Hematopoietic multipotent progenitor cell (in vitro differentiated cells): ENCODE measurements at regions not wholly inside any gene's neighbourhood (a gene's known extent, or its start where the extent isn't known, plus 50 kb on each side); places are given as distances from the start of the nearest gene placed in this dataset.

Experiments
- DNase-seq, 3 donors: peaks; one replicate each; pipeline ENCODE4 v3.0.0-alpha.2; 2011 to 2015; ENCODE audit warnings: low read depth in 2 of 3, low spot score in 2 of 3

DNA sequence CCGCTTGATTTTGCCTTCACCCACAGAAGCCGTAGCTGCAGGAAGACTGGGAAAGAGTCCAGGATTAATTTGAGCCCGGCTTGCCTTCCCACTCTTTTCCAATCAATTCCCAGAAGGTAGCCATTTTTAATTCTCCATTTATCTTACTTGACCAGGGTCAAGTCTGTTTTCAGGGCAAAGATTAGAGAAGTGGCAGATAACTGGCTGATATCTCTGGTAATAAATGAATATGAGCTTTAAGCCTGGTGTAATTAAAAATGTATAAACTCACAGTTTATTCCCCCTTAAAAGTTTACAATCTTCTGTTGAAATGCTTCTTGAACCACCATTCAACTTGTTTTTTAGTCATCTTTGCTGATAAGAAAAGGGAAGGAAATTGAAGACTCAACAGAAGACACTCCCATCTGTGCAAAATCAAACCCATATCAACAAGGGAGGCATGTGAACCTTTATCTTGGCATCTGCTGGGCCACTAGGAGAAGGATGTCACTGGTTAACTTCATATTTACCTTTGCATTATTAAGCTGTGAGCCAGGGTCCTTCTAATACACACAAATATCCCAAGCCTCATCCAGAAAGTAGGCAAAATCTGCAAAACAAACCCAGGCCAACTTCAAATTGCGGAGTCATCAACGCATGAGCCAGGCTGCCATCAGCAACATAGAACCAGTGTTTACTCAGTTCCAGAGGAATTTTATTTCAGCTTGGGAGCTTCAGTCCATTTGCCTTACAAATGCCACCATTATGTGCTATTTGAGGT lies 314.6 kb upstream of the MAF start:
- DNase-seq = no peak

DNA sequence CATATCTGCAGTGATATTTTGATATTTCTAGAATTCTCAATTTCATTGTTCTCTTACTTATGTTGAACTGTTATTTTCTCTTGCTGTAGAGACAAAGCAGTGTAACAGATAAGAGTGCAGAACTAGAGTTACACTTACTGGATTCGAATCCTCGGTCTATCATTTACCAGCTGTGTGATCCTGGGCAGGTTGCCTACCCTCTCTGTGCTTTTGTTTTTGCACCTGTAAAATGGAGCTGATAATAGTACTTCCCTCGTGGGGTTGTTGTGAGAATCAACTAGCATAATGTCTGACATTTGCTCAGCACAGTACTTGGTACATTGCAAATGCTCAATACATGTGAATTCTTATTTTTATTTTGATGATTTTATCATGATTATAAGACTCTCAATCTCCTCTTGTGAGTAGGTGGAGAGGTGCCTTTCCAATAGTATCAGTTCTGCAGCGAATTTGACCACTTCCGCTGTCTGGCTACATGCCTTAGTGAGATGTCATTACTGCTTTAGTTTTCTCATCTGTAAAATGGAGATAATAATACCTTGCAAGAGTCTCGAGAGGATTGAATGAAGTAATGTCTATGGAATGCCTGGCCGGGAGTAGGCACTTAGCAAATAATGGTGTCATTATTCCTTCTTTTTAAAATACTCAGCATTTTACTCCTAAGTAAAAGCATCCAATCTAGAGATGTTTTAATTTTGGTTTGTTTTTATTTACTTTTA lies 312.2 kb upstream of the MAF start:
- no peak for DNase-seq

DNA sequence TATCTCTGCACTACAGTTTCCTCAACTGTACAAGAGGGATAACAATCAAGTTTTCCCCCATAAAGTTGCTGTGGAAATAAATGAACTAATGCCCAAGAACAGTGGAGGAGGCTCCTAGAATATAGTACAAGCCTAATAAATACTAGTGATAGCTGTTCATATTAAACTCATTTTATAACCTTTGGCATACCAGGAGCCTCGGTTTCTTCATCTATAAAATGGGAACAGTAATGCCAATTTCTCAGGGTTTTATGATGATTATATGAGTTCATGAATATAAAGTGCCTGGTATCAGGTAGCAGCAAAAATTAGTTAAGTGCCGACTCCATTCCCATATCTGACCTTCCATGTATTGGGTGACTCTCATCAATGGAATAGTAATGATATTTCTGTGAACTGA lies 311.1 kb upstream of the MAF start:
- DNase-seq = no peak

DNA sequence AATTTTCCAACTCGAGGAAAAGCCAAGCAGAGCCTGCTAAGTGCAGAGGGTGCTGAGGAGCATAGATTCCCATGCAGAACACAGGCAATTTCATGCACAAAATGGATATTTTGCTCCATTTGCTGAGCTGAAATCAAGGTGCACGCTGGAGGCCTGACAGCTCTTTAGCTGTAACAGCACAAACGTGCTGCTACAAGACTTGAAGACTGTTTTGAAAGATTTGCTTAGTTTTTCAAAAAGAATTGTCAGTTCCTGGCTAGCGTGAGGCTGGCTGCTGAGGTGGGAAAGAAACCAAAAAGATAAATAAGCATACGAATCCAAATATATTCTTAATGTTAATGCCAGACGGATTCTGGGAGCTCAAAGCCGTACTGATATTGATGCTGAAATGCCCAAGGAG lies 309.0 kb upstream of the MAF start:
- DNase-seq = no peak

DNA sequence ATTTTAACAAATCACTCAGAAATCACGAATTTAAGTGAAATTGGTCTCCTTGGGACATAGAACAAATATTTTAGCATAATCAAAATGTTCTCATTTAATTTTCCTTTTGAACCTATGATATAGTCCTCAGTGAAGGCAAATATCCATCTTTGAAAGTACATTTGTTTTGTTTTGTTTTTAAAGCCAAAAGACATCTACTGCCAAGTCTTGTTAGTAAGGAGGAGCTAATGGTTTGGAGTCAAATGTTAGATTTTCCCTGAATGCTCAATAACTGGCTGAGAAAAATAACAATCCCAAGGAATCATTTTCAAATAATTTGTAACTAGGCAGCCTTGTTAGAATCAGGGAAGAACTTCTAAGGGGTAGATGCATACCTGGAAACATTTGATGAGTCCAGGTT lies 302.9 kb upstream of the MAF start:
- no peak for DNase-seq

DNA sequence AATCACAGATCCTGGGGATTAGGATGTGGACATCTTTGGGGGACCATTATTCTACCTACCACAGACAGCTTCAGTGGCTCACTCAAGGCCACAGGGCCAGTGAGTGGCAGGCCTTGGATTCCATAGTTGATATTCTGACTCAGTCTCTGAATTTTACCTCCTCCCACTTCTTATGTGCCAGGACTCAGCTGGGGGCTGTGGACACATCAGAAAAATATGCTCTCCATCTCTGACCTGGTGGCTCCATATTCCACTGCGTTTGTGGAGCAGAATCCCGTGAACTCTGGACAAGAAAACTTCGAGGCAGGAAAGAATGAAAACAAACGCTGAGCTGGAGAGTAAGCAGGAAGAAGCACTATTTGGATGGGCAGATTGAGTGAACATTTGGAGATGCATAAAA lies 301.8 kb upstream of the MAF start:
- DNase-seq = no peak

DNA sequence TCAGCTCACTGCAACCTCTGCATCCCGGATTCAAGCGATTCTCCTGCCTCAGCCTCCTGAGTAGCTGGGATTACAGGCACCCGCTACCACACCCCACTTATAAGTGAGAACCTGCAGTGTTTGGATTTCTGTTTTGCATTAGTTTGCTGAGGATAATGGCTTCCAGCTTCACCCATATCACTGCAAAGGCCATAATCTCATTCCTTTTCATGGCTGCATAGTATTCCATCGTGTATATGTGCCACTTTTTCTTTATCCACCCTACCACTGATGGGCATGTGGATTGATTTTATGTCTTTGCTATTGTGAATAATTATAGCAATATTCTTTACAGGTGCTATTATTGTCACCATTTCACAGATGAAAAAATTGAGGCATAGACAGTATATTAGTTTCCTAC lies 301.0 kb upstream of the MAF start:
- no peak for DNase-seq

DNA sequence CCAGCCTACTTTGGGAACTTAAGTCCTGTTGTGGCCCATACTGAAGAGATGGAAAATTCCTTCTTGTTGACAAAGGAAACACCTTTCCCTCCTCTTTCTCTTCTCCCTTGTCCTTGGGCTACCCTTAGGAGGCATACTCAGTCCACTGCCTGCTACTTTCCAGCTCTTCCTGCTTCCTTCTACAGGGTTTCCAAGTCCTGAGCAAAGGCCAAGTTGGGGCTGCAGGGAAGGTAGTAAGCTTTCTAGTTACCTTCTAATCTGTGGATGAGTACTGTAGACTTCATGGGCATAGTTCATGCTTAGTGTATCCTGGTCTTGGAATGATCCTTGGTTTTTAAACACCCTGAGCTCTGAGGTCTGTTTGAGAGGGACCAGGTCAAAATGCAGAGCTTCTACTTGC lies 299.2 kb upstream of the MAF start:
- DNase-seq = no peak

DNA sequence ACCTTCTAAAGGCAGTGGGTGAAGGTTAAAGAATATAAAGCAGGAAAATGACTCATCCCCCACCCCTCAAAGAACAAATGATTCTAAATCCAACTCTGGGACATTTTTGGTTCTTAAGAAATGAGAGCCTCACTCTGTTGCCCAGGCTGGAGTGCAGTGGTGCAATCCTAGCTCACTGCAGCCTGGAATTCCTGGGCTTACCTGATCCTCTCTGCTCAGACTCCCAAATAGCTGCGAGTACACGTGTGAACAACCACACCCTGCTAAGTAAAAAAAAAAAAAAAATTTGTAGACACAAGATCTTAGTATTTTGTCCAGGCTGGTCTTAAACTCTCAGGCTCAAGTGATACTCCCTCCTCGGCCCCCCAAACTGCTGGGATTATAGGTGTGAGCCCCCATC lies 298.8 kb upstream of the MAF start:
- no peak for DNase-seq

DNA sequence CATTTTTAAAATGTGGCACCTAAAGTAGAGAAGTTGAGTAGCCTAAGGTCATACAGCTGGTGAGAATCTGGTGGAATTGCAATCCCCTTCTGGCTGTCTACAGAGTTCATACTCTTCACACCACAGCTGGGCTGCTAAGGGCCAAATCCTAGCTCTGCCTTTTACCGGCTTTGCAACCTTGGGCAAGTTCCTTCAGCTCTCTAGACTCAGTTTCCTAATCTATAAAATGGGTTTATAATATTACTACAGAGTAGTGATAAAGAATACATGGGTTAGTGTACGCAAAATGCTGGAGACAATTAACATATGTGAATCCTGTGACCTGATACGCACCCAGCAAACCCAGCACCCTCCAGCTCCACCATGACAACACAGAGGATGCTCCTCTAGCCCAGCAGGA lies 298.2 kb upstream of the MAF start:
- no peak for DNase-seq

DNA sequence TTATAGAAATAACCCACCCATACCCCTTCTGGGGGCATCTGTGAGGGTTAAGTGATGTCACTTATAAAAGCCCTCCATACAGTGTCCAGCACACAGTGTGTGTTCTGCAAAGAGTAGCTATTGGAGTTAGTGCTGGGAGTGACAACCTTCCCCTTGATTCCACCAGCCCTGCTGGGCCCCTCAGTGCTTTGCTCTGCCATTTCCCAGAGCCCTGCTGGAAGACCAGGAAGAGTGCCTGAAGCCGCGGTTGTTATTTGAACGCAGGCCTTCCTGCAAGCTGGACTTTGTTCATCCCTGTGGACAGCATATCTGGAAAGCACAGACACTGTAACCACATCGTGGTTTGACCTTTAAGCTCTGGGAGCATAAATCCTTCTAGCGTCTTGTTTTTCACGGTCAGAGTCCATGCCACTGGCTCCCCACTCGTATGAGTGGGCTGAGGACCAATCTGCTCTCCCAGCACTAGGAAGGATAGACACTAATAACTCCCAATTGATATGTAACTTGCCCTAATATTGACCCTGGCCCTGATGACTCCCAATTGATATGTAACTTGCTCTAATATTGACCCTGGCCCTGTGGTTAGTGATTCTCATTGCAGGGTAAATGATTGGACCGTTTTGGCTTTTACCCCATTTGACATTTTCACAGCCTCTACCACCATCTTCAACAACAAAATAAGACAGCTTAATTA lies 297.1 kb upstream of the MAF start:
- no peak for DNase-seq

DNA sequence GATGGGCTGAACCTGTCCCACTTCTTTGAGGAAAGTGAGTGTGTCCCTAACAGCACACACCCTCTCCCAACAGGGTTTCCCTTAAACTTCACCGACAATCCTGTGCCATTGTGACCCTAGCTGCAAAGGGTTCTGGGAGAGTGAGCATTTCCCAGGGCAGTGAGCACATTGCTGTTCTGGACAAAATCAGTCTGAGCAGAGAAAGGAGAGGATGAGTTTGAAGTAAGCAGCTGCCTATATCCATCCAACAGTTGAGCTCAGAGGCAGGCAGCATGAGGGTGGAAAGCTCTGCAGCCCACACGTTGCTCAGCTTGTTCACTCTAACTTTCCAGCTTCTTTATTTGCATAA lies 296.5 kb upstream of the MAF start:
- no peak for DNase-seq

DNA sequence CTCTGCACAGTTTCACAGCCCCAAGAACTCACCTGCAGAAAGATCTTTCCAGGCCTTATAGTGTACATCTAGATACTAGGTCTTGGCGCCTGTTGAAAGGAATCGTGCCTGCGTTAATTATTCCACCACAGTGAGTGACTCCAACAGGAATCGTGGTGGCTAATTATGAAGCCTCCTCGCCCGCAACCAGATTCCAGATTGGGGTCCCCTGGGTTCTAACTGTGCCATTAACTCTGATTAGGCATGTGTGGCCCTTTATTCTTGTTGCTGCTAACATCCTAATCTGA lies 295.3 kb upstream of the MAF start:
- no peak for DNase-seq

DNA sequence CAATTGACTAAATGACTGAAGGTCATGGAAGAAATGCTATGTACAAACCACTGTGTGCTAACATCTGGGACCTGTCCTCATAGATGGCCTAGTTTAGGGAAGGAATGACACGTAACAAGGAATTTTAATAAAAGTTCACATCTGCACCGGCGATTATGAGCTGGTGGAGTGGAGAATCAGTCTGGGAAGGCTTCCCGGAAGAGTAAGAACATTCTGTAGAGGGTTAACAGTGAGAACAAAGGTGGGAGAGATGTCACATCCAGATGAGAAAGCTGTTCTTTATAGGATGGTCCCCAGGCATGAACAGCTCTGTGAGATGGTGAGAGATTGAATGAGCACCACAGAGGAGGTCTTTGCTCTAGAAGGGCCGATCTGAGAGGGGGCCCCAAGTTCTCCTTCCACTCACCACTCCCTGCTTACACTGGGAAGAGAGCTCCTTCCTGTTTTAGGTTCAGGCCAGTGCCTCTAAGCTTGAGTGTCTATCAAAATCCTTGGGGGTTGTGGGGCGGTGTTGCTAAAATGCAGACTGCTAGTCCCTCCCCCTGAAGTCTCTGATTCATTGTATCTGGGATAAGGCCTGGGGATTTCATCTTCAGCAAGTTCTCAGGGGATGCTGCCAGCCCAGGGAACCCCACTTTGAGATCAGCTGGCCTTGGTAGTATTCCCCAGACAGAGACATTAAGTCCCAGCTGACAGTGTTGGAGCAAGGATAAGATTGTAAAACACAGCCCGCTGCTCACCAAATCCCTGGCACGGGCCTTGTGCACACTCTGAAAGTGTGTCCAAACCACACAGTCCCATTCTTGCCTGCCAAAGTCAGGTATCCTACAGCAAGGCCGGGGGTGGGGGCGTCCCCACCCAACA lies 294.7 kb upstream of the MAF start:
- DNase-seq = no peak

DNA sequence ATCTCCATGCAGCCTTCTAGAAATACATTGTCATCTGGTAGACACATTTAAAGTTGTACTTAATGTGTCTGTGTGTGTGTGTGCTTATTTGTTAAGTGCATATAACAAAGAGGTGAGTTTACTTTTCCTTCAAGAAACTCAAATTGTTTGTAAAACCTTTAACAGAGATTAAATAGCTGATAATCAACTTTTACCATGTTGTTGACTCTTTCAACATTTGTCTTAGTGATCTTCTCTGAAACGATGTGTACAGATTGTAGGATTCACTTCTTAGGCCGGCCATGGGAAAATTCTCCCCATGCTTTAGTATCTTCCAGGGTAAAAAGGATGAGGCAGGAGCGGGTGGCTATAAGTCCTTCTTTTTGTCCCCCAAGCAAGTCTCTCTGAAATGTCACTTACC lies 292.9 kb upstream of the MAF start:
- no peak for DNase-seq

DNA sequence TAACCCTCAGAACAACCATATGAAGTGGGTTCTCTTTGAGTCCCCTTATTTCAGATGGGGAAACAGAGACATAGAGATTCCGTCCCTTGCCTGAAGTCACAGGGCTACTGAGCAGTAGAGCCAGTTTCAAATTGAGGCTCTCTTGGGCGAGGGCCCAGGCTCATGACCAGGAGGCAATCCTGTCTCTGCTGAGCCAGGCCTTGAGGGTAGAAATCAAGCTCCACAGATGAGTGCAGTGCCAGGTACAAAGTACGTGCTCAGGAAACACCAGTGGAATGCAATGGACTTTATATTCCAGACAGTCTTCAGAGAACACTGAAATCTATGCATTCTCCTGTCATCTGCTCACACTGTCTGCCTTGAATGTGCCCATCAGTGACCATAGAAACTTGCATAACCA lies 291.7 kb upstream of the MAF start:
- DNase-seq = no peak

DNA sequence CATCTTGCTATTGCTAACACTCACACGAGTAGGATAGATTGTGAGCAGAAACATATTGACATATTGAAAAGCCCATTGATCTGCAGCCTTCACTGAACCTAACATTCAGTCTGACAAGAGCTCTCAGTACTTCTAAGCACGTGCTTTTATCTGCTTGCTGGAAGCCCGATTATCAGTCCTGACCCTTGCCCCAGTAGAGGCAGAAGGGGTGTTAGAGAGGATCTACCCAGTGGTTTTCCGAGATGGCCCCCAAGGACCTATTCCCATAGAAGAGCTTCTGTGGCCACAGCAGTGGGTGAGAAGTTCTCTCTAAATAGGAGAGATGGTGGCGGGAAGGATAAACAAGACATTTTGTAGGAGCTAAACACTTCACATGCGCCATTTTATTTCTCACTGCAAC lies 290.9 kb upstream of the MAF start:
- DNase-seq = no peak

DNA sequence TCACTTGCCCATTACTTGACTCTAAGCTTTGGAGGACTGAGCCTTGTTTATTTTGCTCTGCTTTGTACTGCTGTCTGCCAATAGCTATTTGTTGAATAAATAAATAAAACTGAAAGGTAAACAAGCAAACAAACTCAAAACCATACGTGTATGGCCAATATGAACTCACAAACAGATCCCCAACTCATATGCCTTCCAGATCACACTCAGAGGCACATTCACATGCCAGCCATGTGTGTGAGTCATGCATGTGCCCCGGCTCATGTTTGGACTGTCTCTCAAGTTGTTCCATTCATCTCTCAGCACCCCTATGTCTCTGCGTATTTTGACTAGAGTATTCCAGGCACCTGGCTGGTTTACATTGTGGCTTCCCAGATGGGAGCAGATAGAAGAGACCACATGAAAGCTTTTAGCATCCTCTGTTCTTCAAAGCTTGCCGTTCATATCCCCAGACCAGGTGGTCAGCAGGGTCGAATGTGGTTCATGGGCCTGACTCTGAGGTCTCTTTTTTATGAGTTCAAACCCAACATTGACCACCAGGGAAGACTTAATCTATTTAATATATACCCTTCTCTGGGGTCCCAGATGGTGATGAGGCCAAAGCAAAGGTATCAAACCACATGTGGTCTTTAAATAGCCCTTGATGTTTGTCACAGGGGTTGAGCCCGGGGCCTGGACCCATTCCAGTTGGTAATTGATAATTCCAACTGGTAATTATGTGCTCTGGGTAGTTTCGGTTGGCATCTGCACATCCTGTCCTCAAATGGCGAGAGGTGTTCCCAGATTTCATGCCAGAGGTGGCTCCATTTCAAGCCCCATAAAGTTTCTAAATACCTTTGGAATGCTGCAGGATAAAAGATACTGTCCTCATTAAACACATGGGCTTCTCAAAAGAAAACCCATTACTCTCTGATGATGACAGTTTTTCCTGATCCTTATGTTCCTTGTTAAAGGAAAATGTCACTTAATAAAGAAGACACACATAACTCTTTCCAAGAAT lies 287.3 kb upstream of the MAF start:
- no peak for DNase-seq

DNA sequence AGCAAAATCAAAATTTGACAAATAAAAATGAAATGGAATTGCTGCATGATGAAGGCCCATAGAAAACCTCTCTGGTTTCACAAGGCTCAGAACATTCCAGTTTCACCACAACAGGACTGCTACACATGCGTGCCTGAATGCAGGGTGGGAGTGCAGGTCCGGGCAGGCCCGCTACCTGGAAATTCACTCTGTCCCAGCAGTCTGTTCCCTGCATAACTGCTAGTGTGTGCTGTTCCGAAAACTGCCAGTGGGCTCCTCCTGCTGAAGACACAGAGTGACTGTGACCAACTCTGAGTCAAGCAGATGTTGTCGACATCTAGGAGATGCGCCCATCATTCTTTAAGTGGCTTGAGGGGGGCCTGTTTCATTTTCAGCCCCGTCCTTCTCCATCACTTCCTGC lies 284.8 kb upstream of the MAF start:
- DNase-seq = no peak

DNA sequence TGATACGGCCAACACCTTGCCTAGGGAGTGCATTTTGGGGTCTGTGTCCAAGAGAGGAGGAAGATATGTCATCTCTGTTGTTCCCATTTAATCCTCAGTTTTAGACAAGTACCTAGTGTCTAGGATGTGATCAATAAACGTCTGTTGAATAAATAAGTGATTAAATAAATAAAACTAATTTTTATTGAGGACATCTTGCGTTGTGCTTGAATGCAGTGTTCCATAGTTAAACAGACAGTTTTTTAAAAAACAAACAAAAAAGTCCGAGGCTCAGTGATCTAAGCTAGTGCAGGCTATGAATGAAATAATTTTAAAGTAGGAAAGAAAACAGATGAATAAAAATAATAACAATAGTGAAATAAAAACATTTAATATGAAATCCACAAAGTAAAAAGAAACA lies 283.0 kb upstream of the MAF start:
- DNase-seq = no peak
